Endothelial cell (in vitro differentiated cells): ENCODE measurements at regions not wholly inside any gene's neighbourhood (a gene's known extent, or its start where the extent isn't known, plus 50 kb on each side); places are given as distances from the start of the nearest gene placed in this dataset.

Source experiments
- DNase-seq: peaks from one replicate; pipeline ENCODE4 v3.0.0; 2021; ENCODE audit warnings: low spot score
- H3K27ac Mint-ChIP-seq: one replicate; pipeline ENCODE4 v1.8.0; 2021; ENCODE audit warnings: mixed read lengths, inconsistent platforms; ENCODE audit not compliant: unreplicated experiment
- H3K27me3 Mint-ChIP-seq: one replicate; pipeline ENCODE4 v1.8.0; 2021; ENCODE audit warnings: mild to moderate bottlenecking, moderate library complexity, mixed read lengths, inconsistent platforms; ENCODE audit not compliant: unreplicated experiment
- H3K36me3 Mint-ChIP-seq: one replicate; pipeline ENCODE4 v1.8.0; 2021; ENCODE audit warnings: mild to moderate bottlenecking, low read depth, mixed read lengths, inconsistent platforms; ENCODE audit not compliant: unreplicated experiment
- H3K4me1 Mint-ChIP-seq: one replicate; pipeline ENCODE4 v1.8.0; 2021; ENCODE audit warnings: mild to moderate bottlenecking, mixed read lengths, inconsistent platforms; ENCODE audit not compliant: unreplicated experiment
- H3K4me3 Mint-ChIP-seq: one replicate; pipeline ENCODE4 v1.8.0; 2021; ENCODE audit warnings: mild to moderate bottlenecking, mixed read lengths, inconsistent platforms; ENCODE audit not compliant: unreplicated experiment
- H3K9me3 Mint-ChIP-seq: one replicate; pipeline ENCODE4 v1.8.0; 2021; ENCODE audit warnings: mixed read lengths, inconsistent platforms; ENCODE audit not compliant: unreplicated experiment
- TF ChIP-seq, protein P1 (sequence below): fragments of 200-600 bp; sonication (generic); IDR thresholded peaks from one replicate; pipeline ENCODE4 v1.5.0; 2021; ENCODE audit warnings: antibody characterized with exemption; ENCODE audit not compliant: unreplicated experiment

DNA sequence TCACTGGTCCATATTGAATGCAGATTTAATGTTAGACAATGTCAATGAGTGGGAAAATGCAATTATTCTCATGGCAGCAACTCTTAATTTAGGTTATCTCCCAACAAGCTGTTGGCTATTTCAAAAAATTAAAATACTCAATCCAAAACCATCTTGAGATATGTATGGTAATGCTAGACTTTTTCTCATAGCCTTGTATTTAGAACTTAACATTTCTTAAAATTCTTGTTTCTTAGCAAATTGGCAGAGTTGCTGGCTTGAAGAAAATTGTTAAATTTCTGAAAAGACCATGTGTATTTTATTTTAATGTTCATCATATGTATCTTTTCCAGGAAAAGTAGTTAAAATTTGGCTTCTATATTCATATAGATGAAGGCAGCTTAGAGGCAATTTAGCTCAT is 1355.1 kb downstream of the PCDH9 start:
- Mint-ChIP-seq H3K4me1 (peaks cover 5% of the 10 kb centered on the region), H3K27ac (no peak overlapping the region), H3K4me3 (no peak overlapping the region), H3K27me3 (no peaks in the 10 kb centered on the region), H3K36me3 (no peaks in the 10 kb centered on the region), H3K9me3 (no peaks in the 10 kb centered on the region)
- DNase-seq = no peak
- TF ChIP-seq, protein P1, sequence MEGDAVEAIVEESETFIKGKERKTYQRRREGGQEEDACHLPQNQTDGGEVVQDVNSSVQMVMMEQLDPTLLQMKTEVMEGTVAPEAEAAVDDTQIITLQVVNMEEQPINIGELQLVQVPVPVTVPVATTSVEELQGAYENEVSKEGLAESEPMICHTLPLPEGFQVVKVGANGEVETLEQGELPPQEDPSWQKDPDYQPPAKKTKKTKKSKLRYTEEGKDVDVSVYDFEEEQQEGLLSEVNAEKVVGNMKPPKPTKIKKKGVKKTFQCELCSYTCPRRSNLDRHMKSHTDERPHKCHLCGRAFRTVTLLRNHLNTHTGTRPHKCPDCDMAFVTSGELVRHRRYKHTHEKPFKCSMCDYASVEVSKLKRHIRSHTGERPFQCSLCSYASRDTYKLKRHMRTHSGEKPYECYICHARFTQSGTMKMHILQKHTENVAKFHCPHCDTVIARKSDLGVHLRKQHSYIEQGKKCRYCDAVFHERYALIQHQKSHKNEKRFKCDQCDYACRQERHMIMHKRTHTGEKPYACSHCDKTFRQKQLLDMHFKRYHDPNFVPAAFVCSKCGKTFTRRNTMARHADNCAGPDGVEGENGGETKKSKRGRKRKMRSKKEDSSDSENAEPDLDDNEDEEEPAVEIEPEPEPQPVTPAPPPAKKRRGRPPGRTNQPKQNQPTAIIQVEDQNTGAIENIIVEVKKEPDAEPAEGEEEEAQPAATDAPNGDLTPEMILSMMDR = no peak

DNA sequence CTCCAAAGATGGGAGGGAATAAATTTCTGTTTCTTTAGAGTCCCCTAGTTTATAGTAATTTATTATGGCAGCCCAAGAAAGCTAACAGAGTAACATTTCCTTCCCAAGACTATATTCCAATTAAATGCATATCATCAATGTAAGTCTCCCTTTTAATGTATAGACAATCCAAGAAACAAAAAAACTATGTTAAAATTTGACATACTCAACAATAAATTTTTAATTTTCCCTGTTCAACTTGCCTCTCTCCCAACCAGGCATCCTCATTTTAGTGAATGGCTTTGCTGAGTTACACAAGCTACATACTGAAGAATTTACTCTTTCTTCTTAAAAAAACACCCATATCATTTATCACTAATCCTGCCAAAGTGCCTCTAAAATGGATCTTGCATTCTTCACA is 1357.7 kb downstream of the PCDH9 start:
- peaks cover 5% of the 10 kb centered on the region for H3K4me1 Mint-ChIP-seq
- no peaks in the 10 kb centered on the region for H3K9me3 Mint-ChIP-seq
- H3K36me3 Mint-ChIP-seq = no peaks in the 10 kb centered on the region
- TF ChIP-seq, protein P1 = no peak
- no peak overlapping the region for H3K27ac Mint-ChIP-seq
- no peaks in the 10 kb centered on the region for H3K27me3 Mint-ChIP-seq
- no peak for DNase-seq
- H3K4me3 Mint-ChIP-seq = no peak overlapping the region

DNA sequence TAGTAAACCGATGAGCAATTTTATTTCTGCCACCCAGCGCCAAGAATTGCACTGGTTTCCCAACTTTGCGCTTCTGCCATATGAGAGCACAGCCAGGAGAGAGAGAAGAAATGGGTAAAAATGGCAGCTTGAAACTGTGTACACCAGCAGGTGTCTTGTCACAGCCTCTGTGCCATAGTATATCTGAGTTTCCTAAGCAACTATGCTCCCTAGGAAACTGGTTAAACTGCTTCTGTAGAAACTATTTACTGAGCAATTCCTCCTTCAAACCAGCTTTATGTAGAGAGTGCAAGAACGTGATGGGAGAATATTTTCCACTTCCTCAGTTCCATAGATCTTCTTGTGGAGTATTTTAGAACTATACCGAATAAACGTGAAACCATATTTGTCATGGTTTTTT is 1361.3 kb downstream of the PCDH9 start:
- Mint-ChIP-seq H3K27me3 (peaks cover 1% of the 10 kb centered on the region), H3K36me3 (no peaks in the 10 kb centered on the region), H3K4me3 (no peak overlapping the region), H3K27ac (no peak overlapping the region), H3K9me3 (no peaks in the 10 kb centered on the region), H3K4me1 (peaks cover 5% of the 10 kb centered on the region)
- DNase-seq = no peak
- TF ChIP-seq, protein P1 = no peak

DNA sequence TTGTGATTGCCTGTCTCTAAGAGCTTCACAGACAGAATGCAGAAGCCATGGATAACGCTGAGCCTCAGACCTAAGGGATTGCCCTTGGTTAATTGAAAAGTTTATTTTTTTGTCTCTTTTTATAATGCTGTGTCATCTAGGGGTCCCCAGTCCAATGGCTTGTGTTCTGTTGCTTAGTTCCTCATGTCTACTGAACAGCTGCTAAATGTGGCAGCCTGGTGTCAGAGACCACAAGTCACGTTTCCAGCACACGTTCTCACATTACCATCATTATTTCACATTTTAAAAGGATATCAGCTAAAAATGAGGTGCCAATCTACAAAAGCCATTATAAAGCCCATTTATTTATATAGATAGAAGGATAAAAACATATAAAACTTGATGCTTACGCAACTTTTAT is 1362.0 kb downstream of the PCDH9 start:
- H3K27ac Mint-ChIP-seq = no peak overlapping the region

DNA sequence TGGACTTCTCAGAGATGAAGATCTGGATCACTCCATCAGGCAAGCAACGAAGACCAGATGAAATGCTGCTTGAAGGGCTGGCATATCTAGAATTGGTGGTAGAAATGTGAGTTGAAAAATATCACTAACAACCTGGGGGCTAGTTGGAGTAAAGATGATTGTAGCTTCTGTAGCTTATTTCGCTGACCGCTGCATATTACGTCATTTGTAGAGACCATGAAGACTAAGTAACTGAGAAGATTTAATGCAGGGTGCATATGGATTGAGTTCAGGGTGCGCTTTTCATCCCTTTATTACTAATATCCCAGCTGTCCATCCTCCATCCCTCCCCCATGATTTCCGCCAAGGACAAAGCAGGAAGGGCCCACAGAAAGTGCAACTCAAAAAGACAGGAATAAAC is 1364.0 kb downstream of the PCDH9 start:
- Mint-ChIP-seq H3K9me3 (no peaks in the 10 kb centered on the region), H3K36me3 (no peaks in the 10 kb centered on the region), H3K27me3 (peaks cover 1% of the 10 kb centered on the region), H3K4me1 (no peaks in the 10 kb centered on the region), H3K27ac (no peak overlapping the region), H3K4me3 (no peak overlapping the region)
- DNase-seq = no peak
- TF ChIP-seq, protein P1 = no peak

More for the DNA sequence above, 1362.0 kb downstream of the PCDH9 start:
- no peak for DNase-seq
- peaks cover 1% of the 10 kb centered on the region for H3K27me3 Mint-ChIP-seq
- H3K4me3 Mint-ChIP-seq = no peak overlapping the region
- TF ChIP-seq, protein P1 = no peak
- H3K4me1 Mint-ChIP-seq = no peaks in the 10 kb centered on the region
- no peaks in the 10 kb centered on the region for H3K9me3 Mint-ChIP-seq
- no peaks in the 10 kb centered on the region for H3K36me3 Mint-ChIP-seq
